T-helper 17 cell (primary cell): ENCODE measurements at regions not wholly inside any gene's neighbourhood (a gene's known extent, or its start where the extent isn't known, plus 50 kb on each side); places are given as distances from the start of the nearest gene placed in this dataset.

Experiments
- ATAC-seq: fragments of 150-1000 bp; cut with Tn5 transposase; 2 replicates; pipeline ENCODE4 v1.10.0; 2021; ENCODE audit warnings: mild to moderate bottlenecking, moderate library complexity
- DNase-seq, 3 donors: peaks; one replicate each; pipeline versions ENCODE4 v3.0.0 to v3.0.0-alpha.2; 2020 to 2021
- H3K9me3 ChIP-seq: one replicate; pipeline ENCODE4 v1.7.0; 2013; ENCODE audit warnings: low read length, mild to moderate bottlenecking; ENCODE audit not compliant: control insufficient read depth, poor library complexity, severe bottlenecking
- H3K27ac Mint-ChIP-seq: one replicate; pipeline ENCODE4 v1.8.0; 2022; ENCODE audit warnings: mild to moderate bottlenecking, moderate library complexity, mixed read lengths
- H3K27me3 Mint-ChIP-seq: one replicate; pipeline ENCODE4 v1.8.0; 2022; ENCODE audit warnings: mixed read lengths
- H3K36me3 Mint-ChIP-seq: one replicate; pipeline ENCODE4 v1.8.0; 2022; ENCODE audit warnings: low read depth, mixed read lengths
- H3K4me1 Mint-ChIP-seq: one replicate; pipeline ENCODE4 v1.8.0; 2022; ENCODE audit warnings: mild to moderate bottlenecking, mixed read lengths
- H3K4me3 Mint-ChIP-seq: one replicate; pipeline ENCODE4 v1.8.0; 2022; ENCODE audit warnings: mild to moderate bottlenecking, moderate library complexity, mixed read lengths

GRCh38 chr16:51497541-51498211 lies 346.6 kb upstream of the SALL1 start:
- ATAC-seq, result no peak
- no peaks in the 10 kb centered on the region for H3K9me3 ChIP-seq
- Mint-ChIP-seq H3K4me1 (no peaks in the 10 kb centered on the region), H3K27me3 (no peaks in the 10 kb centered on the region), H3K36me3 (no peaks in the 10 kb centered on the region), H3K27ac (no peak overlapping the region), H3K4me3 (no peak overlapping the region)
- no peak for DNase-seq

- no peaks in the 10 kb centered on the region for H3K27me3 Mint-ChIP-seq
- no peak overlapping the region for H3K4me3 Mint-ChIP-seq
These were observed 339.8 kb upstream of the SALL1 start for GRCh38 chr16:51490866-51491265.

GRCh38 chr16:51487880-51488279 lies 336.8 kb upstream of the SALL1 start:
- DNase-seq, result no peak
- no peak for ATAC-seq
- Mint-ChIP-seq H3K4me1 (no peaks in the 10 kb centered on the region), H3K27ac (no peak overlapping the region), H3K4me3 (no peak overlapping the region), H3K36me3 (no peaks in the 10 kb centered on the region), H3K27me3 (no peaks in the 10 kb centered on the region)
- no peaks in the 10 kb centered on the region for H3K9me3 ChIP-seq

More at GRCh38 chr16:51490866-51491265, 339.8 kb upstream of the SALL1 start:
- Mint-ChIP-seq H3K36me3 (no peaks in the 10 kb centered on the region), H3K27ac (no peak overlapping the region), H3K4me1 (no peaks in the 10 kb centered on the region)
- H3K9me3 ChIP-seq, result no peaks in the 10 kb centered on the region
- ATAC-seq, result no peak
- DNase-seq, result no peak

GRCh38 chr16:51474414-51475091 lies 323.5 kb upstream of the SALL1 start:
- H3K4me3 Mint-ChIP-seq, result no peak overlapping the region
- no peaks in the 10 kb centered on the region for H3K36me3 Mint-ChIP-seq
- H3K27me3 Mint-ChIP-seq, result no peaks in the 10 kb centered on the region
- H3K9me3 ChIP-seq, result no peaks in the 10 kb centered on the region
- H3K4me1 Mint-ChIP-seq, result no peaks in the 10 kb centered on the region
- no peak overlapping the region for H3K27ac Mint-ChIP-seq
- DNase-seq, result no peak
- no peak for ATAC-seq

GRCh38 chr16:51473091-51473490 lies 322.0 kb upstream of the SALL1 start:
- Mint-ChIP-seq H3K36me3 (no peaks in the 10 kb centered on the region), H3K4me1 (no peaks in the 10 kb centered on the region), H3K4me3 (no peak overlapping the region), H3K27ac (no peak overlapping the region), H3K27me3 (no peaks in the 10 kb centered on the region)
- DNase-seq, result no peak
- no peak for ATAC-seq
- no peaks in the 10 kb centered on the region for H3K9me3 ChIP-seq

GRCh38 chr16:51470492-51470891 lies 319.4 kb upstream of the SALL1 start:
- no peak for DNase-seq
- no peak overlapping the region for H3K27ac Mint-ChIP-seq
- H3K9me3 ChIP-seq, result no peaks in the 10 kb centered on the region
- ATAC-seq, result no peak
- H3K36me3 Mint-ChIP-seq, result no peaks in the 10 kb centered on the region
- no peaks in the 10 kb centered on the region for H3K4me1 Mint-ChIP-seq
- no peak overlapping the region for H3K4me3 Mint-ChIP-seq
- H3K27me3 Mint-ChIP-seq, result no peaks in the 10 kb centered on the region

GRCh38 chr16:51464996-51465395 lies 313.9 kb upstream of the SALL1 start:
- H3K4me1 Mint-ChIP-seq, result no peaks in the 10 kb centered on the region
- H3K36me3 Mint-ChIP-seq, result no peaks in the 10 kb centered on the region
- ATAC-seq (no peak), DNase-seq (no peak)
- no peak overlapping the region for H3K27ac Mint-ChIP-seq
- no peaks in the 10 kb centered on the region for H3K9me3 ChIP-seq
- no peaks in the 10 kb centered on the region for H3K27me3 Mint-ChIP-seq
- no peak overlapping the region for H3K4me3 Mint-ChIP-seq

GRCh38 chr16:51461255-51461654 lies 310.2 kb upstream of the SALL1 start:
- Mint-ChIP-seq H3K27me3 (no peaks in the 10 kb centered on the region), H3K4me3 (no peak overlapping the region), H3K27ac (no peak overlapping the region), H3K36me3 (no peaks in the 10 kb centered on the region), H3K4me1 (no peaks in the 10 kb centered on the region)
- no peaks in the 10 kb centered on the region for H3K9me3 ChIP-seq
- no peak for DNase-seq
- ATAC-seq, result no peak

- H3K9me3 ChIP-seq, result no peaks in the 10 kb centered on the region
- Mint-ChIP-seq H3K4me3 (no peak overlapping the region), H3K4me1 (no peaks in the 10 kb centered on the region), H3K36me3 (no peaks in the 10 kb centered on the region), H3K27me3 (no peaks in the 10 kb centered on the region), H3K27ac (no peak overlapping the region)
- ATAC-seq, result no peak
- DNase-seq, result no peak
These were observed 307.5 kb upstream of the SALL1 start for GRCh38 chr16:51458356-51459140.

- no peaks in the 10 kb centered on the region for H3K9me3 ChIP-seq
- no peak overlapping the region for H3K27ac Mint-ChIP-seq
- no peak for DNase-seq
- no peak for ATAC-seq
- no peak overlapping the region for H3K4me3 Mint-ChIP-seq
- H3K27me3 Mint-ChIP-seq, result no peaks in the 10 kb centered on the region
- no peaks in the 10 kb centered on the region for H3K36me3 Mint-ChIP-seq
- no peaks in the 10 kb centered on the region for H3K4me1 Mint-ChIP-seq
These were observed 306.7 kb upstream of the SALL1 start for GRCh38 chr16:51457775-51458174.

- H3K9me3 ChIP-seq, result no peaks in the 10 kb centered on the region
- Mint-ChIP-seq H3K4me1 (no peaks in the 10 kb centered on the region), H3K27me3 (no peaks in the 10 kb centered on the region), H3K4me3 (no peak overlapping the region), H3K36me3 (no peaks in the 10 kb centered on the region), H3K27ac (no peak overlapping the region)
- ATAC-seq (no peak), DNase-seq (no peak)
These were observed 304.3 kb upstream of the SALL1 start for GRCh38 chr16:51455398-51455797.

GRCh38 chr16:51453251-51453650 lies 302.2 kb upstream of the SALL1 start:
- DNase-seq (no peak), ATAC-seq (no peak)
- no peaks in the 10 kb centered on the region for H3K36me3 Mint-ChIP-seq
- H3K4me3 Mint-ChIP-seq, result no peak overlapping the region
- no peaks in the 10 kb centered on the region for H3K9me3 ChIP-seq
- H3K27ac Mint-ChIP-seq, result no peak overlapping the region
- no peaks in the 10 kb centered on the region for H3K27me3 Mint-ChIP-seq
- no peaks in the 10 kb centered on the region for H3K4me1 Mint-ChIP-seq

GRCh38 chr16:51450909-51451308 lies 299.8 kb upstream of the SALL1 start:
- no peaks in the 10 kb centered on the region for H3K9me3 ChIP-seq
- Mint-ChIP-seq H3K4me1 (no peaks in the 10 kb centered on the region), H3K4me3 (no peak overlapping the region), H3K27ac (no peak overlapping the region), H3K27me3 (no peaks in the 10 kb centered on the region), H3K36me3 (no peaks in the 10 kb centered on the region)
- ATAC-seq, result no peak
- no peak for DNase-seq
